Fibroblast of the aortic adventitia (primary cell): ENCODE measurements at regions not wholly inside any gene's neighbourhood (a gene's known extent, or its start where the extent isn't known, plus 50 kb on each side); places are given as distances from the start of the nearest gene placed in this dataset.

ENCODE experiments used
- DNase-seq: peaks from one replicate; pipeline ENCODE4 v3.0.0-alpha.2; 2010; ENCODE audit warnings: low read depth
- H3K4me3 ChIP-seq: 2 replicates; pipeline ENCODE4 v1.5.1; 2011; ENCODE audit warnings: low read depth, mild to moderate bottlenecking, control low read depth, low read length, moderate library complexity
- TF ChIP-seq, protein P1 (sequence below): IDR thresholded peaks from 2 replicates; pipeline ENCODE4 v1.5.1; 2011; ENCODE audit warnings: mild to moderate bottlenecking, low read length, control low read depth, inconsistent platforms; ENCODE audit not compliant: insufficient read depth

DNA sequence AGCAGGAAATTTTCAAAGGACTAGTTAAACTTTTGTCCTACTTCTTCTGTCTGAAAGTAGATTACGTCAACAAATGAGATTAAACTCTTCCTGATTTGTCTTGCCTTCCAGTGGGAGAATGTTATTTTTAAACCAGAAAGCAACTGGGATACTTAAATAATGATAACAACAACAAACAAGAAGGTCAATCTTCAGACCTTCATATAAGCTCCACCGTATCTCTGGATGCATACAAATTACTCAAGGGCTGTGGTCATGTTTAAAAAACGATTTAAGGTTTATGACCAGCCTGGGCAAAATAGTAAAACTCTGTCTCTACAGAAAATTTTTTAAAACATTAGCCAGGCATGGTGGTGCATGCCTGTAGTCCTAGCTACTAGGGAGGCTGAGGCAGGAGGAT, 145.3 kb upstream of the NPHP3 start:
- H3K4me3 ChIP-seq: no peak overlapping the region
- TF ChIP-seq, protein P1, sequence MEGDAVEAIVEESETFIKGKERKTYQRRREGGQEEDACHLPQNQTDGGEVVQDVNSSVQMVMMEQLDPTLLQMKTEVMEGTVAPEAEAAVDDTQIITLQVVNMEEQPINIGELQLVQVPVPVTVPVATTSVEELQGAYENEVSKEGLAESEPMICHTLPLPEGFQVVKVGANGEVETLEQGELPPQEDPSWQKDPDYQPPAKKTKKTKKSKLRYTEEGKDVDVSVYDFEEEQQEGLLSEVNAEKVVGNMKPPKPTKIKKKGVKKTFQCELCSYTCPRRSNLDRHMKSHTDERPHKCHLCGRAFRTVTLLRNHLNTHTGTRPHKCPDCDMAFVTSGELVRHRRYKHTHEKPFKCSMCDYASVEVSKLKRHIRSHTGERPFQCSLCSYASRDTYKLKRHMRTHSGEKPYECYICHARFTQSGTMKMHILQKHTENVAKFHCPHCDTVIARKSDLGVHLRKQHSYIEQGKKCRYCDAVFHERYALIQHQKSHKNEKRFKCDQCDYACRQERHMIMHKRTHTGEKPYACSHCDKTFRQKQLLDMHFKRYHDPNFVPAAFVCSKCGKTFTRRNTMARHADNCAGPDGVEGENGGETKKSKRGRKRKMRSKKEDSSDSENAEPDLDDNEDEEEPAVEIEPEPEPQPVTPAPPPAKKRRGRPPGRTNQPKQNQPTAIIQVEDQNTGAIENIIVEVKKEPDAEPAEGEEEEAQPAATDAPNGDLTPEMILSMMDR: no peak
- DNase-seq: no peak

DNA sequence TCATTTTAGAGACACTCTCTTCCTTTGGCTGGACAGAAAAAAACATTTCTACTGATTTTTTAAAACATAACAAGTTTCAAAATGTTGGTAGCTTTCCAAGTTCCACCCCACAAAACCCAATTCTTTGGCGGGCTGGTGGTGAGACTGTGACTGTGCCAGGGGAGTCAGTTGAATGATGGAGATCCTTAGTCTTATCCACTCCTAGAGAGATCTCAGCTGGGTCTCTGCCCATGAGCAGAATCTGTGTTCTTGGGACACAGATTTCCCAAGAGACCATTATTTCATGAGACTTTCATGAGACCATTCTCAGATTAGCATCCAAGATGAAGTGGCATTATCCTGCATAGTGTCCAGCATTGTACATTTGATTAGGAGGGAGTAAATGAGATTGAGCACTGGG, 135.1 kb upstream of the NPHP3 start:
- no peak for DNase-seq
- no peak overlapping the region for H3K4me3 ChIP-seq
- TF ChIP-seq, protein P1: no peak

DNA sequence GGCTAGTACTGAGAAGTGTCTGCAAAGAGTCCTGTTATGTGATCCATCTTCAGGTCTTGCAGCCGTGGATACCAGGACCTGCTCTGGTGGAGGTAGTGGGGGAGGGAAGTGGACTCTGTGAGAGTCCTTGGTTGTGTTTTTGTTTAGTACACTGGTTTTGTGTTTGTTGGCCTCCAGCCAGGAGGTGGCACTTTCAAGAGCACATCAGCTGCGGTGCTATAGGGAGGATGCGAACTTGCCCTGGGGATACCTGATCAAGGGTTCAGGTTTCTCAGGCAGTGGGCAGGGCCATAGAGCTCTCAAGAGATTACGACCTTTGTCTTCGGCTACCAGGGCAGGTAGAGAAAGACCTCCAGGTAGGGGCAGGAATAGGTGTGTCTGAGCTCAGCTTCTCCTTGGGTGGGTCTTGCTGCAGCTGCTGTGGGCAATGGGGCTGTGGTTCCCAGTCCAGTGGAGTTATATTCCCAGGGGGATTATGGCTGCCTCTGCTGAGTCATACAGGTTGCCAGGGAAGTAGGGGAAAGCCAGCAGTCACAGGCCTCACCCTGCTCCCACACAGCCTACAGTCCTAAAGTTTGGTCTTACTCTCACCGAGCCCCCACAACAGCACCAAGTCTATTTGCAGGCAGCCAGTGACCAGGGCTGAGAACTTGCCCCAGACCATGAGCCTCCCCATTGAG, 132.8 kb upstream of the NPHP3 start:
- H3K4me3 ChIP-seq: no peak overlapping the region
- DNase-seq: no peak
- TF ChIP-seq, protein P1: no peak

DNA sequence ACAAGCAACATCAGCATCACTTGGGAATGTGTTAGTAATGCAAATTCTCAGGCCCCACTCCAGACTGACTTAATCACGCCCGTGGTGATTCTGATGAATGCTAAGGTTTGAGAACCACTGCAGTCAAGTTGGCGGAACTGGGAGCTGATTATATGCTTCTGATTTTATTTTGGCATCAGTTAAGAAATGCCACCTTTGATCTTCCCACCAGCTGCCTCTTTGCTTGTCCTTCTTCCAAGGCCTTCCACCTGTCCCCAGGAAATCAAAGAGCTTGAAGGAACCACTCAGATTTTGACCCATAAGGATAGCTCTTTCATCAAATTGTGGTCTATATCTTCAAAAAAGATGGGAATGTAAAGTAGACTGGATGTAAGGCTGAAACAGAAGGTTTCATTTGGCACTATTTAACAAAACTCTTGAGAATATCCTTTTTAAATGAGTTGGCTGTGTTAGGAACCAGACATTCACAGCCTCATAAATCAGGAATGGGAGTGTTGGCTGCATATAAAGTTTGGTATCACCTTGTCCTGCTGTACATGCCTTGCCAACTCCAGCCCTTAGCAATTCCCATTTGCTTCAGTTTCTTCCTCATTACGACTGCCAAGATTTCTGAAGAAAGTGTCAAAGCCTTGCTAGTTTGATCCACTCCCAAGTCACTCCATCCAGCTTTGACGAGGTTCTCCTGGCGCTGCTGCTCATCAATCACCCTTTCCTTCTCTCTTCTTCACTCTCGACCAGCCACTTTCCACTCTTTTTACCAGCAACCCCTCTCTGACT, 125.8 kb upstream of the NPHP3 start:
- no peak overlapping the region for H3K4me3 ChIP-seq
- TF ChIP-seq, protein P1: no peak
- no peak for DNase-seq

DNA sequence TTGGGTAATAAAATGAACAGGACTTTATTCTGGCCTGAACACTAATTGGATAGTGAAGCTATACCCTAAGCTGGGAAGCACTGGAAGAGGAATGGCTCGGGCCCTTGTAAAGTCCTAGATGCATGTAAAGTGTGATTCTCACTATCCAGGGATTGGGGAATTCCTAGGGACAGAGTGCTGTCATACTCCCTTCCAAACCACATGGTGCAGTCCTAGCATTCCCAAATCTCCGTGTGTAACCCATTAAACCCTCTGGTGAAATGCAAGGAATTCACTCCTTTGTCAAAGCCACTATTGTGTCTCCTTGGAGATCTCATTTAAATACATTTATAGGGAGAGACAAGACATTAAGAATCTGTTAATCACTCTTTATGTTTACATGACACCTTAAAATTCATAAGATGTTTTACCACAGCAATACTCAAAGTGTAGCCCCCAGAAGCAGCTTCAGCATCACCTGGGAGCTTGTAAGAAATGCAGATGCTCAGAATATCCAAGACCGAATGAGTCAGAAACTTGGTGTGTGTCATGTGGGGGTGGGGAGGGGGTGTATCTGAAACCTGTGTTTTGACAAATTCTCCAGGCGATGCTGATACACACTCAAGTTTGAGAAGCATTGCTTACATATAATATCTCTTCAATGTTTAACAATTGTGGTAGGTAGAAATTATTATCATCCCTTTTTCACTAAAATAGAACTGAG, 121.8 kb upstream of the NPHP3 start:
- H3K4me3 ChIP-seq: no peak overlapping the region
- TF ChIP-seq, protein P1: no peak
- no peak for DNase-seq

DNA sequence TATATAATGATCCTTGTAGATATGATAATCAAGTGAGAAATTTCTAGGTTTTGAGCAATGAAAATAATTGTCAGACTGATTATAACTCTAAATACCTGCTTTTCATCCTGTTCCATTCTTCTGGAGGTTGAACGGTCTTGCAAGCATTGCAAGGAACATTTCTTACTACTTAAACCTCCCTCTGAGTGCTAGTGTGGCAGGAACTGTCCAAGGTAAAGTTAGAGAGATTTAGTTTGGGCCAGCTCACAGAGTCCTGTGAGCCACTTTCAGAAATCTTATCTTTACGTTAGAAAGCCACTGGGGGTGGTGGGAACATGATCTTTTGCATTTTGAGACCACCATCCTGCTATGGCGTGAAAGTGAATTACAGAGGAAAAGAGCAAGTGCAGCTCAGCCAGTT, 121.1 kb upstream of the NPHP3 start:
- no peak for DNase-seq
- TF ChIP-seq, protein P1: no peak
- H3K4me3 ChIP-seq: no peak overlapping the region
